Fibroblast of the conjunctiva (primary cell): ENCODE measurements at regions not wholly inside any gene's neighbourhood (a gene's known extent, or its start where the extent isn't known, plus 50 kb on each side); places are given as distances from the start of the nearest gene placed in this dataset.
A peak's percentile ranks its signal among the peaks of the same experiment; 100 is the strongest.
"Not testable (repeated sequence)": the region's sequence is repeated elsewhere in the genome, so short reads cannot be mapped to it uniquely, and the experiment has no call there.

Experiments
- DNase-seq: peaks from one replicate; pipeline ENCODE4 v3.0.0-alpha.2; 2010; ENCODE audit warnings: low read depth

DNA sequence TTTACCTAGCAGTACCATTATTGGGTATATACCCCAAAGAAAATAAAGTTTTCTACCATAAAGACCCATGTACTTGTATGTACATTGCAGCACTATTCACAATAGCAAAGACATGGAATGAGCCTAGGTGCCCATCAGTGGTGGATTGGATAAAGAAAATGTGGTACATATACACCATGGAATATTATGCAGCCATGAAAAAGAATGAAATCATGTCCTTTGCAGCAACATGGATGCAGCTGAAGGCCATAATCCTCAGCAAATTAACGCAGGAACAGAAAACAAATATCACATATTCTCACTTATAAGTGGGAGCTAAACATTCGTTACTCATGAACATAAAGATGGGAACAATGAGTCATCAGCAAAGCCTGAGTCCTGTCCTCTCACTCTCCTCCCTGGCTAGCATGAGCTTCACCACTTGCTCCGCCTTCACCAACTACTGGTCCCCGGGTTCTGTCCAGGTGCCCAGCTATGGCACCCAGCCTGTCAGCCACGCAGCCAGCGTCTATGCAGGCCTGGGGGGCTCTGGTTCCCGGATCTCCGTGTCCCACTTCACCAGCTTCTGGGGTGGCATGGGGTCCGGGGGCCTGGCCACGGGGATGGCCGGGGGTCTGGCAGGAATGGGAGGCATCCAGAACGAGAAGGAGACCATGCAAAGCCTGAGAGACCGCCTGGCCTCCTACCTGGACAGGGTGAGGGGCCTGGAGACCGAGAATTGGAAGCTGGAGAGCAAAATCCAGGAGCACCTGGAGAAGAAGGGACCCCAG lies 562.1 kb downstream of the ZNF674 start:
- DNase-seq = not testable (repeated sequence)

DNA sequence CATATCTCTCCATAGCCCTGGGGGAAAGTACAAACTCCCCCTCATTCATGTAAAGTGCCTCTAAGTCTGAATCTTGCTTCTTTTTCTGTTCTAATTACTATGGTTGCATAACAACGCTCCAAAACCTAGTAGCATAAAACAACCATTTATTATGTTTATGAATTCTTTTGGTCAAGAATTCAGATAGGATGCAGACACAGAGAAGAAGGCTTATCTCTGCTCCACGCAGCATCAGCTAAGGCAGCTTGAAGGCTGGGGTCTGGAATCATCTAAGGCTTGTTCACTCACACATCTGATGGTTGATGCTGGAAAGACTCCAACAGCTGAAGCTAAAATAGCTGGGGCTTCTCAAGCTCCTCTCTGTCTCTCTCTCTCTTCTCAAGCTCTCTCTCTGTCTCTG lies 564.5 kb downstream of the ZNF674 start:
- DNase-seq = no peak

DNA sequence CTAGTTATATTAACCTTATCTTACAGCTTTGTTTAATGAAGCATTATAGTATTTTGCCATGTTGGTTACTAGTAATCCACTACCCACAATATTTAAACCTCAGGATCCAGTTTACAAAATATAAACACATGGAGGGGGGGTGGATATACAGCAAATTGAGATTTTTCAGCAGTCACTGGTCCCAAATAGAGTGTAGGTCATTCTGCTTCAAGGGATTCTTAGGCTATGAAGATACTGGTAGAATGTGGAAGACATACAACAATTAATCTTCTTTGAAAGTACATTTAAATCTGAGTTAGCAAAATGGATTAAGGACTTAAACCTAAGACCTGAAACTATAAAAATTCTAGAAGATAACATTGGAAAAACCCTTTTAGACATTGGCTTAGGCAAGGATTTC lies 569.6 kb downstream of the ZNF674 start:
- DNase-seq = no peak

DNA sequence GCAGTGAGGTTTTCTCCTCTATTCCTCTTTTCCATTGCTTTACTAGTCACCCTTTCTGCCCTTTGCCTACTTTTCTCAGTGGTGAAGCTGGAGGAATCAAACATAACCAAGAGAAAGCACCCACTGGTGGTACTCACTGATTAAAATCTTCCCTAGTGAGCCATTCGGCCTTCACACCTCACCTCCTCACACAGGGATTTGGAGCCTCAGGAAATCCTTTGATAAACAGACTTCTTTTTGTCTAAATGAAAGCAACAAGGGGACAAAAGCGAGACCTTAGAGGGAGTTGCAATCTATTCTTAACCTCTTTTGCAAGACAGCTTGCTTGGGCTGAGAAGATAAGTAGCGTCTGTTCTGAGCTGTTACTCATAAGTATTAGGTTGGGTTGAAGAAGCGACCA lies 572.6 kb downstream of the ZNF674 start:
- DNase-seq = no peak

DNA sequence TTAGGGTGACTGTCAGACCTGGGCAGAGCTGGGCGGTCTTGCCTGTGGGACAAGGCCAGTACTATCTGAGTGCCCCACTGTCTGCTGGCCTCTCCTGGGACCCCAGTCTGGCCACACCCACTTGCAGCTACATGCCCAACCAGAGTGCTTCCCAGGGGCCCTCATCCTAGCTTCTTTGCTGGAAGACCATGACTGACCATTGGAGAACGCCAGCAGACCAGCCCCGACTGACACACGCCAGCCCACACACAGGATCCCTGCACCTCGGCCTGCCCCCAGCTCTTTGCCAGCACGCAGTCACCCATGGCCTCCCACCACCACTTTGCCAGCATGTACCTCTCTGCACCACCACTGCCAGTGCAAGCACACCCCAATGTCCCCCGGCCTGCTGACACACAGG lies 585.7 kb downstream of the ZNF674 start:
- no peak for DNase-seq

- DNase-seq = no peak
Observed at GRCh38 chrX:45956191-45956870, 588.9 kb downstream of the ZNF674 start.

DNA sequence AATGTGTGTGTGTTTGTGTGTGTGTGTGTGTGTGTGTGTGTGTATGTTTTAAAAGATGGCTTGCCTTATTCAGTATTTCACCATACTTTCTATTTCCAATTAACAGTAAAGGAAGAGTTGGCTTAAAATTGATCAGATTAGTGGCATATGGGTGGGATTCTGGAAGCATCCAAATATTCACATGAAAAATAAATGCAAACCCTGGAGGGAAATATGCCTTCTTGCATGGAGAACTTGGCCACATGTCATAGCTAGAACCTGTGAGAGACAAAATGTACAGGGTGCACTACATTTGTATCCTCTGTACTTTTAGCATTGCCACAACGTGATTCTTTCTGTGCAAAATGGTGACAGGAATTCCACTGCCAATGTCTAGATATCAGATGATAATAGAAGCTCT lies 589.6 kb downstream of the ZNF674 start:
- no peak for DNase-seq

- no peak for DNase-seq
Observed at GRCh38 chrX:45954026-45954425, 591.2 kb downstream of the ZNF674 start.

- DNase-seq = no peak
Observed at GRCh38 chrX:45952030-45952429, 593.2 kb downstream of the ZNF674 start.

DNA sequence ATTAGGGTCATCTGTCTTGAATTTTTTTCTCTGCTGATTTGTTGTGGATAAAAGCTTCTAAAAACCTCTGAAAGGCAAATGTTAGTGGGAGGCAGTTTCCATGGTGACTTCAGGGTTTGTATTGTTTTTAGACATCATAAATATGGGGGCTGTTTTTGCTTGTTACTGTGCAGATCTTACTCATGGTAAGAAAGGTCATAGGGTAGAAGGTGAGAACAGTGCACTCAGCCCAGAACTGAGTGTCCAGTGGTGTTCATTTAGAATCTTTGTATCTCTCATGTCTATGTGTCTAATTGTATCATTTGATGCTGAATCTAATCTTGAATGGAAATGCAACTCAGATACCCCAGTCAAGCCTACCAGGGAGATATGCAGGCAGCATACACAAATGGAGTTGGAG lies 609.8 kb downstream of the ZNF674 start:
- no peak for DNase-seq

GRCh38 chrX:45912316-45912715 lies 632.9 kb downstream of the ZNF674 start:
- no peak for DNase-seq

GRCh38 chrX:45907786-45908185 lies 637.4 kb downstream of the ZNF674 start:
- DNase-seq = no peak

- no peak for DNase-seq
Observed at GRCh38 chrX:45903781-45904201, 641.4 kb downstream of the ZNF674 start.

DNA sequence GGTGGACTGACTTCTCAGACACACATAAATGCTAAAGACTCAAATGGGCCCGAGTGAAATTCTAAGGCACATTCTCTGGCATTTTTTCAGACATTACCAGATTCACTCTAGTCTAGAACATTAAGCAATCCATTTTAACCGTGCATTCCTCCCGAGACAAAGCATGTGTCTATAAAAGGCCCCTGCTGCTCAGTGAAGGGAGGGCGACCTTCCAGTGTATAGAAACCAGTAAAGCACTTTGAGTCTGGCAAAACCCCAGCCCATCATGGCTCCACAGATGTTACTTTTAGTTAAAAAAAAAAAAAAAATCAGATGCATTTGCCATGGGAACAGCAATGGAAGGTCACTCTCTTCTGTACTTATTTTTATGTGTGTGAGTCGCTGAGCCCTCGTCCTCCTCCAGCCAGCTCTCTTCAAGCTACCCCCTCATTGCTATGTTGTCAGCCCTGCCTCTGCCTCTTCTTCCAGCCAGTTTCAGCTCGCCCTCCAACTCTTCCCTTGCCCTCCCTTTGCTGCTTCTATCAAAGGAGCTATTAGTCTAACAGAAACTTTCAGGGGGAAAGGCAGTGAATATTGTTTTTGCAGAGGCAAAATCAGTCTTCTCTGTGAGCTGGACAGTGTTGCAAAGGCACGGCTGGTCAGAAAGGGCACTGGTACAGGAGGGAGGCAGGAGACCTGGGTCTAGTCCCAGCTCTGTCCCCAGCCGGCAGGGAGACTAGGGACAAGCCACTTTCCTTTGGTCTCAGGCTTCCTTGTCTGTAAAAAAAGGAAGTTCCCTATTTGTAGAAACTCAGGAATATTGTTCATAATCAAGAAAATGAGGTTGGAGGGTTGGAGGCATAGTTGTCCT lies 644.2 kb downstream of the ZNF674 start:
- DNase-seq = peak; percentile 10

DNA sequence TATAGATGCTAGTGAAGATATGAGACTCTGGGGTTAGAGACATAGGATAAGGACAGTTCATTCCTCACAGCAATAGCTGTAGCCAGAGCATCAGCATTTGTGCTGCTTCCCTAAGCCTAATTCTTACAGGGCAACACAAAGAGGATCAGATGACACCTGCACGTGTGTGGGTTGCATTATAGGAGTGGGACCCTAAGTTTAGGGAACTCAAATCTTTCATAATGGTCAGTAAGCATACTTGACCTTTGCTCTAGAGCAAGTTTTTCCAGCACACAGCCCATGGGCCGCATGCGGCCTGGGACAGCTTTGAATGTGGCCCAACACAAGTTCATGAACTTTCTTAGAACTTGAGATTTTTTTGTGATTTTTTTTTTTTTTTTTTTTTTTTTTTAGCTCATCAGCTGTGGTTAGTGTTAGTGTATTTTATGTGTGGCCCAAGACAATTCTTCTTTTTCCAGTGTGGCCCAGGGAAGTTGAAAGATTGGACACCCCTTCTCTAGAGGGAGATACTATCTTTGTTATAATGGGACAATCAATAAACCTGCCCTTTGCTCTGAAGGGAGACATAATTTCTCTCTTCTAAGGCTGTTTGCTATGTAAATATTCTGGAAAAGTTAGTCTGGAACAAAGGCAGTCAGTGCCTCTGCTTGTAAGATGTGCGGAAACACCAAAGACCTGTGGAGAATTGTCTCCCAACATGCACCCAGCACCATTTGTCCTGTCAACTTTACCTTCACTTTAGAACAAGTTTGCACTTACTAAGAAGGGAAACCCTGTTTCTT lies 650.2 kb downstream of the ZNF674 start:
- DNase-seq = no peak

DNA sequence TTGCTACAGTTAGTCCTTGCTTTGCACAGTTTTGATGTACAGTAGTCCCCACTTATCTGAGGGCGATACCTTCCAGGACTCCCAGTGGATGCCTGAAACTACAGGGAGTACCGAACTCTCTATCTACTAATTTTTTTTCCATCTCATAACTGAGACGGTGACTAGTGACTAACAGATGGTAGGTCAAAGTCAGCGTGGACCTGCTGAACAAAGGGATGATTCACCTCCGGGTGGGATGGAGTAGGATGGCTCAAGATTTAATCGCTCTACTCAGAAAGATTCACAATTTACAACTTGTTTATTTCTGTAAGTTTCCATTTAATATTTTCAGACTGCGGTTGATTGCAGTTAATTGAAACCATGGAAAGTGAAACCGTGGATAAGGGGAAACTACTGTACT lies 655.8 kb downstream of the ZNF674 start:
- no peak for DNase-seq

DNA sequence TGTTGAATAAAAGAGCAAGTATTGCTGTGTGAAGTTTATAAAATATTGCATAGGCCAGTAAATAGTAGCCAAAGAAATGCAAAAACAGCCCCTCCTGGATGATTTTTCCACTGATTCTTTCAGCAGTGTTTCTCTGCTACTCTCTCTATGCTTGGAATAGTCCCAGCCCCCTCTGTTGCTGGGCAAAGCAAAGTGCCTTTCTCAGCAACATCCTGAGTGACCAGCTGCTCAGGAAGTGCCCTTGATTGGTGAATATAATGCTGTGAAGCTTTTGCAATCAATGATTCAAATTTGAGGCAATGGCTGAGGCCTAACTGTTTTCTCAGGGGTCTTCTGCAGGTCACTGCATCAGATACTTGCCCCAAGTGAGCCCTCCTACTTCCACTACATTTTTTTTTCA lies 656.7 kb downstream of the ZNF674 start:
- no peak for DNase-seq

- no peak for DNase-seq
Observed at GRCh38 chrX:45885931-45886330, 659.3 kb downstream of the ZNF674 start.

- no peak for DNase-seq
Observed at GRCh38 chrX:45879512-45879911, 665.7 kb downstream of the ZNF674 start.

DNA sequence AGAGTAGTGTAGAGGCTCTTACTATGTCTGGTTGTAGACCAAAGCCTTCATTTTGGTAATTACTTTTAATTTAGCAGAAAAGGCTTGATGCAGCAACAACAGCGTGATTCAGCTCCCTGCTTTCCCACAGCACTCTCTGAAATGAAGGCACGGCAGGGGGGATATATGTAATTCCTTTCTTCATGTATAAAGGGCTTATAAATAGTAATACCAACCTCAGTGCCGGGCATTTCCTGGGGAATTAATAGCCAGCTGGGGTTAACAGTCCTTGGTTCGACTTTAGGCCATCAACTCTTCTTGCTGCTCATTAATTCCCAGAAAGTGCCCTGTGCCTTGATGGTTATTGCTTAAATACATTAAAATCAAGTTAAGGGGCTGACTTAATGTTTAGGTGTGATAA lies 669.0 kb downstream of the ZNF674 start:
- DNase-seq = no peak

DNA sequence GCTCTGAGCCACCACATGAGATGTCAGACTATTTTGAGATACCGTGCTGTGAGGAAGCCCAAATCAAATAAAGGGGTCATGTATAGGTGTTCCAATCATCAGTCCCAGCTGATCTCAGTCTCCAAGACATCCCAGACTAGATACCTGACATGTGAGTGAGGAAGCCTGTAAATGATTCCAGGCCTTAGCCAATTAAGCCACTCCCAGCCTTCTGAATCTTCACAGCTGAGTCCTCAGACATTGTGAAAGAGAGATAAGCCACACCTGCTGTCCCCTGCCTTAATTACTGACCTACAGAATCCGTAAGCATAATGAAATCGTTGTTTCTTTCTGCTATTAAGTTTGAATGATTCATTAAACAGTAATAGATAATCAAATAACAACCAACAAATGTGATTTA lies 671.4 kb downstream of the ZNF674 start:
- no peak for DNase-seq

GRCh38 chrX:45872480-45872879 lies 671.8 kb upstream of the DIPK2B start:
- DNase-seq = no peak
